Activated CD4-positive, alpha-beta T cell treated with anti-CD3 and anti-CD28 coated beads for 36 hours (primary cell): ENCODE measurements at regions not wholly inside any gene's neighbourhood (a gene's known extent, or its start where the extent isn't known, plus 50 kb on each side); places are given as distances from the start of the nearest gene placed in this dataset.

ENCODE experiments used
- ATAC-seq: fragments of 200-7000 bp; cut with Tn5 transposase; one replicate; pipeline ENCODE4 v1.10.0; 2021; ENCODE audit warnings: mild to moderate bottlenecking, moderate library complexity
- CTCF ChIA-PET: fragments of 350-600 bp; sonication (Branson Sonifier 250); formaldehyde crosslinking; loops from one replicate; lab custom pipeline; 2021; ENCODE audit warnings: antibody characterized with exemption; lab: Charles Lee
- POLR2A ChIA-PET: fragments of 350-600 bp; sonication (Branson Sonifier 250); formaldehyde crosslinking; loops from one replicate; lab custom pipeline; 2021; ENCODE audit warnings: antibody characterized with exemption, inconsistent platforms; lab: Charles Lee
- DNase-seq: peaks from one replicate; pipeline ENCODE4 v3.0.0-alpha.2; 2020
- H3K27ac Mint-ChIP-seq: one replicate; pipeline ENCODE4 v1.8.0; 2021; ENCODE audit warnings: mixed read lengths
- H3K27me3 Mint-ChIP-seq: one replicate; pipeline ENCODE4 v1.8.0; 2021; ENCODE audit warnings: mixed read lengths
- H3K36me3 Mint-ChIP-seq: one replicate; pipeline ENCODE4 v1.8.0; 2021; ENCODE audit warnings: low read depth, mixed read lengths
- H3K4me1 Mint-ChIP-seq: one replicate; pipeline ENCODE4 v1.8.0; 2021; ENCODE audit warnings: mixed read lengths
- H3K4me3 Mint-ChIP-seq: one replicate; pipeline ENCODE4 v1.8.0; 2021; ENCODE audit warnings: mild to moderate bottlenecking, moderate library complexity, mixed read lengths
- H3K9me3 Mint-ChIP-seq: one replicate; pipeline ENCODE4 v1.8.0; 2021; ENCODE audit warnings: low read depth, mixed read lengths
- intact Hi-C, 2 experiments: fragments of 100-400 bp; cut with DNase I in 1 of 2; cut with micrococcal nuclease in 1 of 2; formaldehyde crosslinking; loops; one replicate each; pipeline versions ENCODE4 v1.14.2 to v1.15.1; 2022 to 2024; cut with DNase I, micrococcal nuclease

DNA sequence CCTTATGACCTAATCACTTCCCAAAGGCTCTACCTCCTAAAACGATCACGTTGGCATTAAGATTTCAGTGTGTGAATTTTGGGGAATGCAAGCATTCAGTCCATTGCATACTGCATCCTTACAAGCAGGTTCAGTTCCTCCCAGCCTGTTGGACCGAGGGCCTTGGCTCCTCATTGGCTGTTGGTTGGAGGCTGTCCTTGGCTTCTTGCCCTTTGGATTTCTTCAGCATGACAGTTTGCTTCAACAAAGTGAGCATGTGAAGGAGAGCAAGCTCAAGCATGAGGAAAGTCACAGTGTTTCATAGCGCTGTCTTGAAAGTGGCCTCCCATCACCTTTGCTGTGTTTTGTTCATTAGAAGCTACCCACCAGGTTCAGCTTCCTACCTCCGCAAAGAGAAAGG lies 109.5 kb downstream of the GADD45G start:
- POLR2A ChIA-PET: interaction anchor here (0.6 kb wide), 1 partner anchor 72 kb away, joined by 4 read pairs; no protein-coding TSS in a partner anchor
- Mint-ChIP-seq H3K36me3 (no peaks in the 10 kb centered on the region), H3K27me3 (no peaks in the 10 kb centered on the region), H3K27ac (no peak overlapping the region), H3K4me3 (no peak overlapping the region), H3K9me3 (peaks cover 2% of the 10 kb centered on the region), H3K4me1 (peaks cover 13% of the 10 kb centered on the region)
- CTCF ChIA-PET: interaction anchor here (1.1 kb wide), 1 partner anchor 13 kb away, joined by 3 read pairs; no protein-coding TSS in a partner anchor
- DNase-seq: no peak
- ATAC-seq: no peak
- intact Hi-C loops: no loop called here

DNA sequence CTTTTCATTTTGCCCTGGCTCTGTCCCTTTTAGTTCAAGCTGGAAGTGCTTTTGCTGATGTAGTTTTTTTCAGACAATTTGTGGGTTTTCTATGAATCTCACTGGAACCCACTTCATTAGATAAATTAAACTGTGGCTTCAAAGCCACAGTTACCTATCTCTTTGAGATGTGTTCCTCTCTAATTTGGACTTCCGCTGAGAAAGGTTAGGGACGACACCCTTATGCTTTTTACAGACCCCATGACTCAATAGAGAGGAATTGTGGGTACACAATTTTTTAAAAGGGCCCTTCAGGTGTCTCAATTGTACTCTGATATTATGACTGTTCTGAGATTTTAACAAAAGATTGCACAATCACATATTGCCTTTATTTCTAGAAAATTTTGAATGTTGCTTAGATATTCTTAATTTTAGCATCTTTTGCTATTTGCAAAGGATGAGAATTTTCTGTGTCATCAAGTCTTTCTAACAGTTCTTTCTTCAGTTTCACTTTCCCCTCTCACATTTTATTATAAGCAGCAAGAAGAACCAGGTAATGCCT lies 110.6 kb downstream of the GADD45G start:
- ATAC-seq: peak; percentile 68
- CTCF ChIA-PET: interaction anchor here (1.4 kb wide), 1 partner anchor 115 kb away, joined by 3 read pairs; no protein-coding TSS in a partner anchor
- Mint-ChIP-seq H3K27ac (no peak overlapping the region), H3K4me3 (no peak overlapping the region), H3K9me3 (peaks cover 2% of the 10 kb centered on the region), H3K27me3 (no peaks in the 10 kb centered on the region), H3K4me1 (peaks cover 13% of the 10 kb centered on the region), H3K36me3 (no peaks in the 10 kb centered on the region)
- DNase-seq: no peak
- intact Hi-C loops: no loop called here
- POLR2A ChIA-PET: no interaction called here

DNA sequence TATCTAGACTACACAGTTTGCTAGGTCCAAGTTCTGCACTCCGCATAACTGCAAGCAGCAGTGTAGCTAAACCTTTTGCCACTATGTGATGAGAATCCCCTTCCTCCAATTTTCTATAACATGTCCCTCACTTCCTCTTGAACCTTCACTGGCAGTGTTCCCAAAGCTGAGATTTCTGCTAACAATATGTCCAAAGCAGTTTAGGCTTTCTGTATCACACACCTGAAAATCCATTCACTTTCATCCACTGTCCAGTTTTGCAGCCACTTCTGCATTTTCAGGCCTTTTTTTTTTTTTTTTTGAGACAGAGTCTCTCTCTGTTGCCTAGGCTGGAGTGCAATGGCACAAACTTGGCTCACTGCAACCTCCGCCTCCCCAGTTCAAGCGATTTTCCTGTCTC lies 111.1 kb downstream of the GADD45G start:
- H3K36me3 Mint-ChIP-seq: no peaks in the 10 kb centered on the region
- ChIA-PET POLR2A (no interaction called here), CTCF (interaction anchor here (1.4 kb wide), 1 partner anchor 115 kb away, joined by 3 read pairs; no protein-coding TSS in a partner anchor)
- H3K4me1 Mint-ChIP-seq: peaks cover 13% of the 10 kb centered on the region
- intact Hi-C loops: no loop called here
- H3K4me3 Mint-ChIP-seq: no peak overlapping the region
- ATAC-seq: no peak
- no peak overlapping the region for H3K27ac Mint-ChIP-seq
- peaks cover 2% of the 10 kb centered on the region for H3K9me3 Mint-ChIP-seq
- no peaks in the 10 kb centered on the region for H3K27me3 Mint-ChIP-seq
- no peak for DNase-seq

DNA sequence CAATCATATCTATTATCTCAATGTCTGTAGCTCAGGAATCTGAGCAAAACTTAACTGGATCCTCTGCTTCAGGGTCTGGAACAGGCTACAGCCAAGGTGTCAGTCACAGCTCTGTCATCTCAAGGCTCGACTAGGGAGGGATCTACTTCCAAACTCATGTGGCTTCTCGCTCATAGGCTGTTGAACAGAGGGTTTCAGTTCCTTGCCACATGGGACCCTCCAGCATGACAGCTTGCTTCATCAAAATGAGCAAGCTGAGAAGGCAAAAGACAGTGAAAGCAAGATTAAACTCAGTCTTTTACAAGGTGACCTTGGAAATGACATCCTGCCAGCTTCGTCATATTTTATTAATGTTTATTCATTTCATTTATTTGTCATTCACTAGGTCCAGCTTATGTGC lies 111.7 kb downstream of the GADD45G start:
- Mint-ChIP-seq H3K27ac (no peak overlapping the region), H3K9me3 (peaks cover 2% of the 10 kb centered on the region), H3K4me3 (no peak overlapping the region), H3K27me3 (no peaks in the 10 kb centered on the region), H3K36me3 (no peaks in the 10 kb centered on the region), H3K4me1 (peaks cover 13% of the 10 kb centered on the region)
- ATAC-seq (no peak), DNase-seq (no peak)
- POLR2A ChIA-PET: interaction anchor here (0.6 kb wide), 1 partner anchor 87 kb away, joined by 3 read pairs; no protein-coding TSS in a partner anchor
- CTCF ChIA-PET: interaction anchor here (1.4 to 1.6 kb wide), 2 partner anchors 27 to 116 kb away, joined by 3 to 4 read pairs; no protein-coding TSS in a partner anchor
- intact Hi-C loops: no loop called here

DNA sequence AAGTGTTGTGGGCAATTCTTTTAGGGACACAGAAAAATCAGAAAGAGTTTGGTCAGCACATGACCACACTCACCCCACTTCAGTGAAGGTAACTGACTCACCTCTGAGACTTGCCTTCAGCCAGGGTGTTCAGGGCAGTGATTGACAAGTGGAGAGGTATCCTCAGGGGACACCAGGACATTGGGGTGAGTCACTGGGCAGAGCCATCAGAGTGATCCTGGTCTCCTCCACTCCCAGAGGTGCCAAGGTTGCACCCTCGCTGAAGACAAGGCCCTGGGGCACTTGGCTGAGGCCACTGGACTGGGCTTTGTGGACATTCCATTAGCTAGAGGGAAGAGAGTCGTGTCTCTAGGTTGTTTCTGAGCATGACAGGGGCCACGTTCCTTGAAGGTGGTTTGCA lies 113.4 kb downstream of the GADD45G start:
- no peak for DNase-seq
- peaks cover 13% of the 10 kb centered on the region for H3K4me1 Mint-ChIP-seq
- POLR2A ChIA-PET: no interaction called here
- H3K27me3 Mint-ChIP-seq: no peaks in the 10 kb centered on the region
- H3K9me3 Mint-ChIP-seq: peaks cover 2% of the 10 kb centered on the region
- intact Hi-C loops: no loop called here
- H3K4me3 Mint-ChIP-seq: no peak overlapping the region
- no peak overlapping the region for H3K27ac Mint-ChIP-seq
- ATAC-seq: no peak
- CTCF ChIA-PET: interaction anchor here (0.6 kb wide), 1 partner anchor 9 kb away, joined by 5 read pairs; no protein-coding TSS in a partner anchor
- no peaks in the 10 kb centered on the region for H3K36me3 Mint-ChIP-seq

DNA sequence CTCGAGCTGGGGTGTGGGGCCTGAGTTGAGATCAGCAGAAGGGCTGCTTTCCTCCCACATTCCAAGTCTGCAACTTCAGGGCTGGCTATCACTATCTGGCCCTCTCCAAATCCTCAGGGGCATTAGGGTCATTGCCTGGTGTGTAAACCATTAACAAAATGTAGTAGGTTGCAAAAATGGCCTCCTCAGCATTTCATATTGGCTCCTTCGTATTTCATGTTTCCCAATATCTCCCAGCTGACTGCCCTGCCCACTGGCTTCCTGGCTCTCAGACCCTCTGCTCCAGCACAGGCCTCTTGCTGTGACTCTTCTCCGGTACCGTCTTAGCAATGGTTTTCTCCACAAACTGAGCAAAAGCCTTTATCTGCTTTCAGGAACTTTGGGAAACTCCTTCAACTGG lies 113.8 kb downstream of the GADD45G start:
- H3K27me3 Mint-ChIP-seq: no peaks in the 10 kb centered on the region

DNA sequence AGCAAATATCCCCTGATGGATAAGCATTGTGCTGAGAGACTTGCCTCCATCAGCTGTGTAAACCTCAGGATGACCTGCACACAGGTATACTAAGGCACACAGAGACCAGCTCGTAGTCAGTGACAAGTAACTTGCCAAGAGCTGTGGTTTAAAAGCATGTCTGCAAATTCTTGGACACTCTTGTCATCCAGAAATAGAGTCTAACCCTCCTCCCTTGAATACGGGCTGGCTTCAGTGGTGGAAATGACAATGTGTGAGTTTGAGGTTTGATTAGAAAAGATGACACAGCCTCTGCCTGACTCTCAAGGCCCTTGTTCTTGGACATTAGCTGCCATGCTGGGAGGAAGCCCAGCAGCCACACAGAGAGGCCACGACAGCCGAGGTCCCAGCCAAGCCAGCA lies 114.4 kb downstream of the GADD45G start:
- intact Hi-C loops: no loop called here
- POLR2A ChIA-PET: no interaction called here

More for the DNA sequence above, 113.8 kb downstream of the GADD45G start:
- H3K4me1 Mint-ChIP-seq: peaks cover 13% of the 10 kb centered on the region
- H3K4me3 Mint-ChIP-seq: no peak overlapping the region
- peaks cover 2% of the 10 kb centered on the region for H3K9me3 Mint-ChIP-seq
- no peak for ATAC-seq
- intact Hi-C loops: no loop called here
- POLR2A ChIA-PET: no interaction called here
- H3K27ac Mint-ChIP-seq: no peak overlapping the region
- DNase-seq: no peak
- no peaks in the 10 kb centered on the region for H3K36me3 Mint-ChIP-seq
- CTCF ChIA-PET: interaction anchor here (0.6 kb wide), 1 partner anchor 9 kb away, joined by 5 read pairs; no protein-coding TSS in a partner anchor

DNA sequence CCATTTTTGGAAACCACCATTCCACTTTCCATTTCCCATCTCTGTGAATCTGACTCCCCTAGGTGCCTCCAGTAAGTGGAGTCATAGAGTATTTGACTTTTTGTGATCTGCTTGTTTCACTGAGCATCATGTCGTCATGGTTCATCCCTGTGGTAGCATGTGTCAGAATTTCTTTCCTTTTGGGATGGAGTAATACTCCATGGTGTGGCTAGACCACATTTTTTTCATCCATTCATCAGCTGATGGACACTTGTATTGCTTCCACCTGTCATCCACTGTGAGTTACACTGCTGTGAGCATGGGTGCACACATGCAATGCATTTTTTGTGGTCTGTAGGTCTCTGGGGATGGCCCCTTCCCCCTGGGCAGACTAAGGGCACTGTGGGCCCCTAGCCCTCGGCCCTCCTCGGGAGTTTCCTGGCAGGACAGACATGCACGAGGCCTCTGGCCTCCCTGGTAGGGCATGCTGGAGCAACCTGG lies 115.9 kb downstream of the GADD45G start:
- H3K36me3 Mint-ChIP-seq: no peaks in the 10 kb centered on the region
- ATAC-seq: no peak
- H3K4me3 Mint-ChIP-seq: no peak overlapping the region
- no peak overlapping the region for H3K27ac Mint-ChIP-seq
- H3K9me3 Mint-ChIP-seq: peaks cover 3% of the 10 kb centered on the region
- no peak for DNase-seq
- ChIA-PET CTCF (no interaction called here), POLR2A (no interaction called here)
- intact Hi-C loops: no loop called here
- H3K4me1 Mint-ChIP-seq: peaks cover 2% of the 10 kb centered on the region
- H3K27me3 Mint-ChIP-seq: no peaks in the 10 kb centered on the region

More for the DNA sequence above, 114.4 kb downstream of the GADD45G start:
- H3K4me3 Mint-ChIP-seq: no peak overlapping the region
- DNase-seq: no peak
- no peaks in the 10 kb centered on the region for H3K27me3 Mint-ChIP-seq
- H3K9me3 Mint-ChIP-seq: peaks cover 2% of the 10 kb centered on the region
- H3K36me3 Mint-ChIP-seq: no peaks in the 10 kb centered on the region
- CTCF ChIA-PET: no interaction called here
- ATAC-seq: no peak
- H3K27ac Mint-ChIP-seq: no peak overlapping the region
- H3K4me1 Mint-ChIP-seq: peaks cover 13% of the 10 kb centered on the region

DNA sequence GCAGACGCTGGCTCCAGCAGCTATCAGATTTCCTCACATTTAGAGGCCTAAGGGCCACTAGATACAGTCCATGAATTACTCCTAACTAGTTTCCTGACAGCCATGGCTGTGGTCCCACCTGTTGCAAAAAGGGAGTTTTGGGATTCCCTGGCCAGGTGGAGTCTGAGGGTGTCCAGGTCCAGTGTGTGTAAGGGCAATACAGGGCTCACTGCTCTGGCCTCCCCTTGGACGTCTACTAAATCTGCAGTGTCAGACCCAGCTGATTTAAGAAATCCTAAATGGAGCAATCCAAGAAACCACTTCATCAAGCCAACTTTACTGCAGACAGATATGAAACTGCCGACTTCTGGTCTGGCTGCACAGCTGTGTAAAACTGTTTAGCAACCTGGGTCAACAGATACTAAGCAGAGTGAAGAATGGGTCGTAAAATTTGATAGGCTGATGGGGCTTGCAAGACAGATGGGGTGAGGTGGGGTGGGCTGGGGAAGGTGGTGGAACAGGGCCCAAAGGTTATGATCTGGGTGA lies 116.4 kb downstream of the GADD45G start:
- peaks cover 3% of the 10 kb centered on the region for H3K9me3 Mint-ChIP-seq
- intact Hi-C loops: no loop called here
- DNase-seq (no peak), ATAC-seq (no peak)
- ChIA-PET POLR2A (no interaction called here), CTCF (no interaction called here)
- H3K36me3 Mint-ChIP-seq: no peaks in the 10 kb centered on the region
- H3K27ac Mint-ChIP-seq: no peak overlapping the region
- no peaks in the 10 kb centered on the region for H3K4me1 Mint-ChIP-seq
- H3K4me3 Mint-ChIP-seq: no peak overlapping the region
- no peaks in the 10 kb centered on the region for H3K27me3 Mint-ChIP-seq

DNA sequence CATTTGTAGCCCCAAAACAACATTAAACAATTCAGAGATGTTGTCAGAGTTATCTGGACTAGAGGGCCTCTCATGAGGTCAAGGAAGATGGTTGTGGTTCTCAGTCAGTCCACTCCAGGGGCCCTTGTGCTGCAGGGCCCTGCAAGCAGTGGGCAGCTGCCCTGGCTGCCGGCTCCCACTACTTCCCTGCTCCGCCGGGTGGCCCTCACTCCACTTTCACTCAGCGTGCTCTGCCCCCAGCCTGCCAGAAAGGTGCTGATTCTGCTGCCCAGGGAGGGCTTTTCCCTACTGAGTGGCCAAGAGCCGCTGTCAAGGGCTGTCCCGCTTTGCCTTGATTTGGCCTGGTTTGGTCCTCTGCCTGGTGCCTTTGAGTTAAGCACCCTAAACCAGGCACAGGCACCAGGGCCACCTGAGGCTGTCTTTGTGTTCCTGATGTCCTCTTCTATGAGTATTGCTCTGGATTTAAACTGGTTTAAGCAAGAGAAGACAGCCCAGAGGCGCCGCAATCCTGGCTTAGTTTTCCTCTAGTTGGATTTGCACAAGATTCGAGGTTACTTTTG lies 117.2 kb downstream of the GADD45G start:
- ChIA-PET CTCF (interaction anchor here (0.6 kb wide), 1 partner anchor 18 kb away, joined by 3 read pairs; no protein-coding TSS in a partner anchor), POLR2A (no interaction called here)
- peaks cover 2% of the 10 kb centered on the region for H3K4me1 Mint-ChIP-seq
- H3K9me3 Mint-ChIP-seq: peaks cover 3% of the 10 kb centered on the region
- intact Hi-C loops: no loop called here
- DNase-seq (no peak), ATAC-seq (no peak)
- no peaks in the 10 kb centered on the region for H3K36me3 Mint-ChIP-seq
- H3K4me3 Mint-ChIP-seq: no peak overlapping the region
- H3K27me3 Mint-ChIP-seq: no peaks in the 10 kb centered on the region
- H3K27ac Mint-ChIP-seq: no peak overlapping the region

DNA sequence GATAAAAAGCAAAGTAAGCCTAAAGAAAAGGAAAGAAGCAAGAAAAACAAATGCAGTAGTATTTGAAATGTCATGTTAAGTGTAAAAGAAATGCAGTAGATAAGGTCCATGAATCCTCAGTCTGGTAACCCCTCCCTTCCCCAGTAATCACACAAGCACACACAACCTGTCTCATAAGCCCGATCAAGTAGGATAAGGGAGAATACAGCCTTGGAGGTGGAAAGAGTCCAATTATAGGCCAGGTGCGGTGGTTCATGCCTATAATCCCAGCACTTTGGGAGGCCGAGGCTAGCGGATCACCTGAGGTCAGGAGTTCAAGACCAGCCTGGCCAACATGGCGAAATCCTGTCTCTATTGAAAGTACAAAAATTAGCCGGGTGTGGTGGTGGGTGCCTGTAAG lies 117.9 kb downstream of the GADD45G start:
- CTCF ChIA-PET: no interaction called here
- DNase-seq (no peak), ATAC-seq (no peak)
- Mint-ChIP-seq H3K9me3 (peaks cover 2% of the 10 kb centered on the region), H3K27ac (no peak overlapping the region), H3K4me3 (no peak overlapping the region), H3K4me1 (peaks cover 2% of the 10 kb centered on the region), H3K27me3 (no peaks in the 10 kb centered on the region), H3K36me3 (no peaks in the 10 kb centered on the region)
- intact Hi-C loops: no loop called here
- POLR2A ChIA-PET: no interaction called here
